ENCODE measurements at regions not wholly inside any gene's neighbourhood (a gene's known extent, or its start where the extent isn't known, plus 50 kb on each side); places are given as distances from the start of the nearest gene placed in this dataset.

- ChIA-PET CTCF (interaction anchor here (1.0 to 2.0 kb wide), 2 partner anchors 144 to 471 kb away, joined by 5 read pairs; no protein-coding TSS in a partner anchor), POLR2A (interaction anchor here (1.3 kb wide), 1 partner anchor 144 kb away, joined by 4 read pairs; no protein-coding TSS in a partner anchor)
- Histone ChIP-seq H3K4me3 (ENCODE audit: low read depth, low read length) (no peak overlapping the region), H3K27me3 (ENCODE audit: control insufficient read depth, insufficient read depth, low read length) (no peaks in the 10 kb centered on the region), H3K9me3 (ENCODE audit: control insufficient read depth, insufficient read depth, low read length) (no peaks in the 10 kb centered on the region), H3K27ac (ENCODE audit: low read depth, low read length) (no peak overlapping the region)
- DNase-seq (ENCODE audit: low read depth, low spot score): no peak
- TF ChIP-seq, protein P1, sequence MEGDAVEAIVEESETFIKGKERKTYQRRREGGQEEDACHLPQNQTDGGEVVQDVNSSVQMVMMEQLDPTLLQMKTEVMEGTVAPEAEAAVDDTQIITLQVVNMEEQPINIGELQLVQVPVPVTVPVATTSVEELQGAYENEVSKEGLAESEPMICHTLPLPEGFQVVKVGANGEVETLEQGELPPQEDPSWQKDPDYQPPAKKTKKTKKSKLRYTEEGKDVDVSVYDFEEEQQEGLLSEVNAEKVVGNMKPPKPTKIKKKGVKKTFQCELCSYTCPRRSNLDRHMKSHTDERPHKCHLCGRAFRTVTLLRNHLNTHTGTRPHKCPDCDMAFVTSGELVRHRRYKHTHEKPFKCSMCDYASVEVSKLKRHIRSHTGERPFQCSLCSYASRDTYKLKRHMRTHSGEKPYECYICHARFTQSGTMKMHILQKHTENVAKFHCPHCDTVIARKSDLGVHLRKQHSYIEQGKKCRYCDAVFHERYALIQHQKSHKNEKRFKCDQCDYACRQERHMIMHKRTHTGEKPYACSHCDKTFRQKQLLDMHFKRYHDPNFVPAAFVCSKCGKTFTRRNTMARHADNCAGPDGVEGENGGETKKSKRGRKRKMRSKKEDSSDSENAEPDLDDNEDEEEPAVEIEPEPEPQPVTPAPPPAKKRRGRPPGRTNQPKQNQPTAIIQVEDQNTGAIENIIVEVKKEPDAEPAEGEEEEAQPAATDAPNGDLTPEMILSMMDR (IDR thresholded peaks at IDR 0.05; ENCODE audit: low read depth, low read length): no peak
Measured at GRCh38 chr7:22584179-22584578, 84.2 kb upstream of the STEAP1B start.

DNA sequence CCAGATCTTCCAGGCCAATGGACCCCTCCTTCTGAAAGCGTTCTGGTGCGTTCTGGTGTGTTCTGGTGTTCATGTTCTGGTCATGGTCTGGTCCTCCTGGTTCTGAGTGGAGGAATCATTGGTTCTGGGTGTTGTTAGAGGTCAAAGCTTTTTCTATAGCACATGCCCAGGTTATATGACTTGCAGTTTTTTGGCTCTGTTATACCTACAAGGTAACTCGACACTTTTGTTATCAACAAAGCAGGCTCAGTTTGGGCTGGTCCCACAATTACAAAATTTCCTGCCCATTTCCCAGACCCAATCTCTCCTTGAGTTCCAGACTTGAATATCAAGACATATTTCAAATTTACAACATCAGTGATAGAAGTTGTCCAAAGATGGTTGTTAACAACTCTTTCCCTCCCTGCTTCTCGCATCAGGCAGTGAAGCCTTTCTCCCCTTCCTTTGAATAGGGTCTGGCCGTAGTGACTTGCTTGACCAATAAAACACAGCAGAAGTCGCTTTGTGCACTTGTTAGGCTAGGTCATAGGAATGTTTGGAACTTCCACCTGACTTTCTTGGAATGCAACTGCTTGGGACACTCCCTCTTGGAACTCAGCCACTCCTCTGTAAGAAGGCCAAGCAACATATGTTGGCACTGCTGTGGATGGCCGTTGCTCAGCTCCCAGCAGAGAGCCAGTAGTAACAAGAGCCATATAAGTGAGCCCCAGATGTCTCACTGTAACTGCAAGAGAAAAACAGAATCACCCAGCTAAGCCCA lies 83.1 kb upstream of the STEAP1B start:
- Histone ChIP-seq H3K27me3 (ENCODE audit: control insufficient read depth, insufficient read depth, low read length) (no peaks in the 10 kb centered on the region), H3K4me3 (ENCODE audit: low read depth, low read length) (no peak overlapping the region), H3K27ac (ENCODE audit: low read depth, low read length) (peak overlapping the region; percentile 31), H3K9me3 (ENCODE audit: control insufficient read depth, insufficient read depth, low read length) (peaks cover 2% of the 10 kb centered on the region; the same call in 1 of the 2 replicates)
- ChIA-PET CTCF (no interaction called here), POLR2A (interaction anchor here (0.5 to 1.3 kb wide), 2 partner anchors 145 to 274 kb away, joined by 4 to 6 read pairs; no protein-coding TSS in a partner anchor)
- DNase-seq (ENCODE audit: low read depth, low spot score): peak; percentile 79
- TF ChIP-seq, protein P1 (IDR thresholded peaks at IDR 0.05; ENCODE audit: low read depth, low read length): no peak

DNA sequence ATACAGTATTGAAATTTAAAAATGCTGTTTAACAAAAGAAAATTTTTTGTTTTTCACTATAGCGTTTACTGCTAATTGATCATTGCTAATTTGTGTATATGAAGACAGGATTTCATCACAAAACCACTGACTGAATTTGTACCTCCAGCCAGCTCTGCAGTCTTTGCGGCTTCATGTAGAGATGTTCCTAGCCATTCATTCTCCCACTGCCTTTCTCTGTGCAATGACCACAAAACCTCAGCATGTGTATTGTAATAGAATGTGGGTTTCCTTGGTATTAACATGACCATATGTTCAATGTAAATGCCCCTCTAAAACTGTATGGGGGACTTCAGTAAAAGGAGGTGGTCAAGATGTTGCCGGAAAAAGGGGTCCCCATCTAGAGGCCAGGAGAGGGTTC lies 81.1 kb upstream of the STEAP1B start:
- no peak for DNase-seq (ENCODE audit: low read depth, low spot score)
- TF ChIP-seq, protein P1 (IDR thresholded peaks at IDR 0.05; ENCODE audit: low read depth, low read length): no peak
- Histone ChIP-seq H3K27ac (ENCODE audit: low read depth, low read length) (no peak overlapping the region), H3K4me3 (ENCODE audit: low read depth, low read length) (no peak overlapping the region), H3K27me3 (ENCODE audit: control insufficient read depth, insufficient read depth, low read length) (no peaks in the 10 kb centered on the region), H3K9me3 (ENCODE audit: control insufficient read depth, insufficient read depth, low read length) (peaks cover 2% of the 10 kb centered on the region; the same call in 1 of the 2 replicates)
- ChIA-PET CTCF (interaction anchor here (1.0 kb wide), 1 partner anchor 144 kb away, joined by 3 read pairs; no protein-coding TSS in a partner anchor), POLR2A (no interaction called here)

DNA sequence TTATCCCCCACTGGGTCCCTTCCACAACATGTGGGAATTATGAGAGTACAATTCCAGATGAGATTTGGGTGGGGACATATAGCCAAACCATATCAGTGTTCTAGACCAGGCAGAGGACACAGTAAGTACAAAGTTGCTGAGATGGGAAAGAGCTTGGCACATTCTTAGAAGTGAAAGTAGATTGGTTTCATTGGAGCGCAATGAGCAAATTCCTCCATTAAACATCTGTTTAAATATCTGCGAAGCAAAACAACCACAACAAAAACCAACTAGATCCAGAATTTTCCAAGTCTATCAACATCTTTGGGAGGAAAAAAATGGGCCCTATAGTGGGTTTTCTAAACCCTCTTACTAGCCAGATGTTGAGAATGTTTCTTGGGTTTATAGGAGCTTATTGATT lies 80.0 kb upstream of the STEAP1B start:
- POLR2A ChIA-PET: no interaction called here
- TF ChIP-seq, protein P1 (IDR thresholded peaks at IDR 0.05; ENCODE audit: low read depth, low read length): no peak
- DNase-seq (ENCODE audit: low read depth, low spot score): no peak

More for the DNA sequence above, 80.0 kb upstream of the STEAP1B start:
- Histone ChIP-seq H3K27ac (ENCODE audit: low read depth, low read length) (no peak overlapping the region), H3K27me3 (ENCODE audit: control insufficient read depth, insufficient read depth, low read length) (no peaks in the 10 kb centered on the region), H3K4me3 (ENCODE audit: low read depth, low read length) (no peak overlapping the region), H3K9me3 (ENCODE audit: control insufficient read depth, insufficient read depth, low read length) (peaks cover 2% of the 10 kb centered on the region; the same call in 1 of the 2 replicates)
- CTCF ChIA-PET: interaction anchor here (1.1 kb wide), 1 partner anchor 20 kb away, joined by 3 read pairs; no protein-coding TSS in a partner anchor

Measured in AG04450 (cell line).